ENCODE measurements at regions not wholly inside any gene's neighbourhood (a gene's known extent, or its start where the extent isn't known, plus 50 kb on each side); places are given as distances from the start of the nearest gene placed in this dataset.

- Histone ChIP-seq H3K9me3 (no peaks in the 10 kb centered on the region), H3K27me3 (no peaks in the 10 kb centered on the region), H3K36me3 (no peaks in the 10 kb centered on the region), H3K4me3 (replicated peaks in 1 of 3) (no peak overlapping the region), H3K4me1 (no peaks in the 10 kb centered on the region), H3K27ac (no peak overlapping the region)
- DNase-seq = no peak
- 88 to 96% methylated on average over 6 of the region's 6 CpGs for WGBS, 2 donors
- TF ChIP-seq CTCF (IDR thresholded peaks at IDR 0.05) (no peak), POLR2A (IDR thresholded peaks at IDR 0.05) (no peak)
- intact Hi-C loops (cut with DNase I) = no loop called here
Observed at GRCh38 chr3:187932530-187932929, 187.3 kb upstream of the BCL6 start.

GRCh38 chr3:187935623-187936156, 190.4 kb upstream of the BCL6 start:
- WGBS, 2 donors = 87% methylated on average over 17 of the region's 17 CpGs

GRCh38 chr3:187936676-187937075, 191.4 kb upstream of the BCL6 start:
- Histone ChIP-seq H3K4me1 (no peaks in the 10 kb centered on the region), H3K9me3 (no peaks in the 10 kb centered on the region), H3K36me3 (no peaks in the 10 kb centered on the region), H3K4me3 (replicated peaks in 1 of 3) (no peak overlapping the region), H3K27ac (no peak overlapping the region), H3K27me3 (no peaks in the 10 kb centered on the region)
- WGBS, 2 donors = 77 to 78% methylated on average over 1 of the region's 1 CpG
- DNase-seq = no peak
- TF ChIP-seq POLR2A (IDR thresholded peaks at IDR 0.05) (no peak), CTCF (IDR thresholded peaks at IDR 0.05) (no peak)
- intact Hi-C loops (cut with DNase I) = no loop called here

More at GRCh38 chr3:187935623-187936156, 190.4 kb upstream of the BCL6 start:
- no peak overlapping the region for H3K27ac ChIP-seq
- H3K4me1 ChIP-seq = no peaks in the 10 kb centered on the region
- TF ChIP-seq POLR2A (IDR thresholded peaks at IDR 0.05) = no peak
- TF ChIP-seq CTCF (IDR thresholded peaks at IDR 0.05) = no peak
- H3K9me3 ChIP-seq = no peaks in the 10 kb centered on the region
- intact Hi-C loops (cut with DNase I) = no loop called here
- DNase-seq = no peak
- H3K27me3 ChIP-seq = no peaks in the 10 kb centered on the region
- no peaks in the 10 kb centered on the region for H3K36me3 ChIP-seq
- H3K4me3 ChIP-seq (replicated peaks in 1 of 3) = no peak overlapping the region

GRCh38 chr3:187939891-187940290, 194.6 kb upstream of the BCL6 start:
- no peaks in the 10 kb centered on the region for H3K27me3 ChIP-seq
- no peak overlapping the region for H3K27ac ChIP-seq
- no peak for DNase-seq
- intact Hi-C loops (cut with DNase I) = no loop called here
- H3K36me3 ChIP-seq = no peaks in the 10 kb centered on the region
- 91 to 94% methylated on average over 2 of the region's 2 CpGs for WGBS, 2 donors
- no peaks in the 10 kb centered on the region for H3K9me3 ChIP-seq
- no peak overlapping the region for H3K4me3 ChIP-seq (replicated peaks in 1 of 3)
- no peaks in the 10 kb centered on the region for H3K4me1 ChIP-seq
- TF ChIP-seq CTCF (IDR thresholded peaks at IDR 0.05) = no peak
- no peak for TF ChIP-seq POLR2A (IDR thresholded peaks at IDR 0.05)

- H3K36me3 ChIP-seq = no peaks in the 10 kb centered on the region
- intact Hi-C loops (cut with DNase I) = no loop called here
- no peak overlapping the region for H3K27ac ChIP-seq
- no peak overlapping the region for H3K4me3 ChIP-seq (replicated peaks in 1 of 3)
- H3K9me3 ChIP-seq = no peaks in the 10 kb centered on the region
- TF ChIP-seq CTCF (IDR thresholded peaks at IDR 0.05) = no peak
- no peak for TF ChIP-seq POLR2A (IDR thresholded peaks at IDR 0.05)
- 80 to 87% methylated on average over 4 of the region's 4 CpGs for WGBS, 2 donors
- no peak for DNase-seq
- no peaks in the 10 kb centered on the region for H3K4me1 ChIP-seq
- no peaks in the 10 kb centered on the region for H3K27me3 ChIP-seq
Observed at GRCh38 chr3:187941135-187941847, 196.0 kb upstream of the BCL6 start.

All from thyroid gland (tissue), 4 donors.